AG10803 (cell line): ENCODE measurements at regions not wholly inside any gene's neighbourhood (a gene's known extent, or its start where the extent isn't known, plus 50 kb on each side); places are given as distances from the start of the nearest gene placed in this dataset.
"Not testable (repeated sequence)": the region's sequence is repeated elsewhere in the genome, so short reads cannot be mapped to it uniquely, and the experiment has no call there.

Source experiments
- DNase-seq: peaks from one replicate; pipeline ENCODE4 v3.0.0; 2010; ENCODE audit warnings: low read depth
- H3K4me3 ChIP-seq: 2 replicates; pipeline ENCODE4 v1.5.1; 2011; ENCODE audit warnings: mild to moderate bottlenecking, low read length, control low read depth
- CTCF ChIP-seq: conservative IDR thresholded peaks from 2 replicates; pipeline ENCODE4 v1.5.1; 2011; ENCODE audit warnings: mild to moderate bottlenecking, low read length, control low read depth, inconsistent platforms

DNA sequence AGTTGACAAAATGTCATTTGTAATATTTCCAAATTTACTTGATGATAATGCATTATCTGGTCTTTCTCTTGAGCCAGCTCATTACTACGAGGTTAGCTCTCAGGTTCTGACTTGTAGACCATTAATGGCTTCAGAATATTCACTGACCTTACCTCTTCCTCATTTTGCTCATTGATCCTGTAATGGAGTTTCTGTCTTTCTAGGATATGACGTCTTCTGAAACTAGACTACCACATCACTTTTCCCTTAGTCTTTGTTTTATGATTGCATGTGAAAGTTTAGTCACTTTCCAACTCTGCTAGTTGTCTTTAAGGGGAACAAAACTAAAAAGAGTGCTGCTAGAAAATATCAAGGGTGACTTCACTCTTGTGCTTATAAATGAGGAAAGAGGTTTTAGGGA, 697.6 kb downstream of the JRKL start:
- no peak for DNase-seq
- TF ChIP-seq CTCF = no peak
- no peak overlapping the region for H3K4me3 ChIP-seq

- no peak for TF ChIP-seq CTCF
- no peak overlapping the region for H3K4me3 ChIP-seq
- DNase-seq = no peak
Measured at GRCh38 chr11:97092823-97093222, 703.0 kb downstream of the JRKL start.

- DNase-seq = not testable (repeated sequence)
Measured at GRCh38 chr11:97102180-97102579, 712.4 kb downstream of the JRKL start.

DNA sequence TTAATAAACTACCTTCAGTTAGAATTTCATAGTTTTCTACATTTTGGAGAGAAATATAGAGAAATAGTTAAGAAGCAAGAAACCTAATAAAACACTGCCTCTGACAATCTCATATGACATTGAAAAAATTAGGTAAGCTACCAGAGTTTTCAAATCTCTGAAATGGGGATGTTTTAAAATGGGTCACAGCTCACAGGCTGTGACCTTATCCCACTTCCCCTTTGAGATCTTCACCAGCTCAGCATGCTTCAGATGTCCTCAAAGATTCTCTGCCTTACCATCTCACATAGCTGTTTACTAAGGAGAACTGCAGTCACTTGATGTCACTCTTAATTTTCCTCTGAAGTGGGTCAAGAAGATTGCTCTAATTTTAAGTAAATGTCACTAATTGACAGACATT, 717.8 kb downstream of the JRKL start:
- TF ChIP-seq CTCF = no peak
- no peak for DNase-seq
- H3K4me3 ChIP-seq = no peak overlapping the region

More at GRCh38 chr11:97102180-97102579, 712.4 kb downstream of the JRKL start:
- not testable (repeated sequence) for H3K4me3 ChIP-seq

GRCh38 chr11:97109078-97109477, 719.3 kb downstream of the JRKL start:
- DNase-seq = no peak
- no peak overlapping the region for H3K4me3 ChIP-seq
- no peak for TF ChIP-seq CTCF

- no peak for DNase-seq
- no peak overlapping the region for H3K4me3 ChIP-seq
- no peak for TF ChIP-seq CTCF
Measured at GRCh38 chr11:97110376-97110775, 720.6 kb downstream of the JRKL start.

DNA sequence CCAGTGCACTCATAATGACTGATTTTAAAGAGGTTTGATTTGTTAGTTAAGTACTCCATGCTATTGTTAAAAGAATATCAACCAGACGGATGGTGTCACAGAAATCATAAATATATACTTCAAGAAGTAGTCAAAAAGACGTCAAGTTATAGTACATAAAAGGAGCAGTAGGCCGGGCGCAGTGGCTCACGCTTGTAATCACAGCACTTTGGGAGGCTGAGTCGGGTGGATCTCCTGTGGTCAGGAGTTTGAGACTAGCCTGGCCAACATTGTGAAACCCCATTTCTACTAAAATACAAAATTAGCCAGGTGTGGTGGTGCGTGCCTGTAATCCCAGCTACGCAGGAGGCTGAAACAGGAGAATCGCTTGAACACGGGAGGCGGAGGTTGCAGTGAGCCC, 721.7 kb downstream of the JRKL start:
- H3K4me3 ChIP-seq = no peak overlapping the region
- no peak for DNase-seq
- no peak for TF ChIP-seq CTCF

DNA sequence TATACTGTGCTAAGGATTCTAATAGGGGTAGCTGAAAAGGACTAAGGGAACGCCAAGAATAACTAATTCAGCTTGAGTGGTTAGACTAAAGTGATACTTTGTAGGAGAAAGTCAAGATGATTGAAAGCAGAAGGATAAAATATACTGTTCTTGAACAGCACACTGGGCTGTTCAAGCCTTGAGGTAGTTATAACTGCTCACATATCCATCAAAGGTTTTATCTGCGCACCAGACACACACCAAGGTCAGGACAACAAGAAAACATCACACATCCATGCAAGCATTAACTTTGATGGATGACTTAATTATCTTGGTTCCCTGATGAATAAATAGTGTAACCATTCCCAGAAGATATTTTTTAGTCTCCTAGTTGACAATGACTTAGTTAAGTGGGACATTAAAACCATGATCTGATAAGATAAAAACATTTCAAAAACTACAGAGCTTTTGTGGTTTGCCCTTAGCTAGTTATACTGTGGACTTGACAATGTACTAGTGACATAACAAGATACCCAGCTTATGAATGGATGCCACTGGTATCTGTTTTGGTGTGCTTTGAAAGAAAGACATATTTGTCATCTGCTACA, 728.9 kb downstream of the JRKL start:
- H3K4me3 ChIP-seq = no peak overlapping the region
- DNase-seq = no peak
- TF ChIP-seq CTCF = no peak
